ENCODE measurements at regions not wholly inside any gene's neighbourhood (a gene's known extent, or its start where the extent isn't known, plus 50 kb on each side); places are given as distances from the start of the nearest gene placed in this dataset.
"Not testable (repeated sequence)": the region's sequence is repeated elsewhere in the genome, so short reads cannot be mapped to it uniquely, and the experiment has no call there.

DNA sequence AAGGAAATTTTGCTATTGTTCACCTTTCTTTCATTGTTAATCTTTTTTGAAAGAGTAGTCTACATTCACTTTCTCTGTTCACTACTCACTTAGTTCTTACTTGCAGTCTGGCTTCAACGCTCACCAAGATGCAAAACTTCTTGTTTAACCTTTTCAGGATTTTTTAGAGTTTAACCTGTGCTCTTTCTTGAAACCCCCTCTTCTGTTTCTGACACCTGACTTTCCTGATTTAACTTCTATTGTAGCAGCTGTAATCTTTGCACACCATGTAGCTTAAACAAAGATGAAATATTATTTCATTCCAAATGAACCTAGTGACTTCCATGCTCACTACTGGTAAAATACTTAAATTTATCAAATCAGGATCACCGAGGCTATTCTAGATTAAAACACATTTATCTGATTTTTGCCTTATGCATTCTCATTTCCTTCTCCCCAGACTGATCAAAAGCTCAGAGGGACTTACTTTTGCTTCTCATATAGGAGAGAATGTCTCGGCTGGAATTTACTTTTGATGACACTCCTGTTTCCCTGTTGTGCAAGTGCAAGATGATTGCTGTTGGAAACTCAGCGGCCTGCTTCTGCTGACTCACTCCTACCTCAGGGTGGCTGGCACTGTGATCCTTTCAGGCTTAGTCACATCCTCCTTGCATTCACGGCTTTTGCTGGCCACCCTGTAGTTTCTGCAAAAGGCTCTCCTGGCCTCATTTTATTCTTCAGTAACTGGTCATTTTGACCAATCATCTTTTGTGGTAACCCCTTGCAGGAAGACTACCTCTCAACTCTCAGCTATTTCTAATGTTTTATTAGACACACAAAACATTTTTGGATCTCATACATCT, 109.3 kb upstream of the IFNE start:
- intact Hi-C loops (cut with micrococcal nuclease) = loop anchor here (1.0 kb wide), 2 partner anchors 9 to 13 kb away; no protein-coding TSS in a partner anchor

DNA sequence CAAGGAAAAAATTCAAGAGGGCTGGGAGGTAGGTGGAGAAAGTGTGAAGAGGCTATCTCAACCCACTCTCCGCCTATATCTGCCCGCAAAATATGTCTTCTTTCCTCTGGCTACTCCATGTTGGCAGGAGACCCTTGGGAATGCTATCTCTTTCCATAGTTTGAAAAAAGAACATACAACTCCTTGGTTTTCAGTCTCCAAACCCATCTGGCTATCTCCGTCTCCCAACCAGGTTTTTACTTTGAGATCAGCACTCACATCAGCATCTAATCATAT, 109.9 kb upstream of the IFNE start:
- intact Hi-C loops (cut with micrococcal nuclease) = no loop called here

DNA sequence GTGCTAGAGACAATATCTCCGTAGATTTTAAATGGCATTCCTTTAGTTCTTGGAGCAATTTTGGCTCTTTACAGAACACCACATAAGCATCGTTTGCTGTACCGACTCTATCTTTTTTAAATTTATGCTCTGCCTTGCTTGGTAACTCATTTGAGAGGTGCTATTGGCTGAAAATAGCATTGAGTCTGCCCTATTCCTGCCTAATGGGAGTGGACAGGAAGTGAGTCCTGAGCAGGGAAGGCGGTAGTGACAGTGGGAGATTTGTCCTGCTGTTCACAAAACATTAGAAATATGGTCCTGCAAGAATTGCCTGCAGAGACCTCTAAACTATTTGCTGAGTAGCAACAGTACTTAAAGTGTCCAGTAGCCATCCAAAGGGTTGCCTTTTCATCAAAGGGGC, 115.2 kb upstream of the IFNE start:
- intact Hi-C loops (cut with micrococcal nuclease) = no loop called here

DNA sequence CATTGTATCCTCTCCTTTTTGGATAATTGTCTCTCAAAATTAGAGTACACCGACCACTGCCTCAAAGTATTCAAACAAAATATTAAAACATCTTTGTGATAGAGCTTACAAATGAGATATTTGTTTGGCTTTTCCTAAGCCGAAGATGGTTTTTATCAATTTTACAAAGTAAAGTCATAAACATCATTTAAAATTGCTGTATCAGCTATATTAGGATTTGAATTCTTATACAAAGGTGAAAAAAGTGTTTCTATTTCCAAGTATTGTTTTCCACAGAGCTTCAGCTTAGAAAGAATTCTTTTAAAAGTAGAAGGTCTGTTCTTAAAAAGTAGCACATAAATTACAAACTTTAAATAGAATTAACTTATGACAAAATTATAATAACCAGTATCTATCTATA, 116.6 kb upstream of the IFNE start:
- intact Hi-C loops (cut with micrococcal nuclease) = no loop called here

DNA sequence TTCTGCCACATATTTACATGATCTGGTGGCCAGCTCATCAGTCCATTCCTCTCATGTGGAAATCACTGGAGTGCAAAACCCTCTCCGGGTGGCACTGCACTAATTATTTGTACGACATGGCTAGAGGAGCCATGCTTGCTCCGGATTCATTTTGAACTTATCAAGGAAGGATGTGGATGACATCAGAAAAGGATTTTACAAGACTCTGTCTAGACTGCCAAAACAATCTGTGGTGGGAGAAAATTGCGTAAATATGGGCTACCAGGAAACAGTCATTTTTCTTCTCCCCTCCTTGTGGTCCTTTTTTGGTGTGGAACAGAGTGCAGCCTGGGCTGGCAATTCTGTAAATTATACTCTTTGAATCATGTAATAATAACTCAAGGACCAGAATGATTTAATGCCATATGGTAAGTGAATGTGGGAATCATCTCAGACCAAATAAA, 123.4 kb upstream of the IFNE start:
- intact Hi-C loops (cut with micrococcal nuclease) = no loop called here

DNA sequence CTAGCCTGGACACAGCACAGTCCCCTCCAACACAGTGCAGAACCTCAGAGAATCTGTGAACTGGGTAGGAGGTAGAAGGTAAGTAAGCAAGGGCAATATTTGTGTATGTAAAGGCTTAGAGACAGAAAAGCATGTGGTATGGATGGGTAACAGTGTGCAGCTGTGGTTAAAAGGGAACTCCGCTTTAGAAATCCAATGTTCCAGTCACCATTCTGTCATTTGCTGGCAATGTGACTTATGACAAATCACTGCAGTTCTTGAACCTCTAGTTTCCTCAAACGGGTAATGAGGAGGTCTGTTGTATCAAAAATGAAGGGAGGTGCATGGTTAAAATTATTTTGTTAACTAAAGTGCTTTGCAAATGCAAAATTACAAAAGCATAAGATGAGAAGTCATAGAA, 125.5 kb upstream of the IFNE start:
- intact Hi-C loops (cut with micrococcal nuclease) = no loop called here

DNA sequence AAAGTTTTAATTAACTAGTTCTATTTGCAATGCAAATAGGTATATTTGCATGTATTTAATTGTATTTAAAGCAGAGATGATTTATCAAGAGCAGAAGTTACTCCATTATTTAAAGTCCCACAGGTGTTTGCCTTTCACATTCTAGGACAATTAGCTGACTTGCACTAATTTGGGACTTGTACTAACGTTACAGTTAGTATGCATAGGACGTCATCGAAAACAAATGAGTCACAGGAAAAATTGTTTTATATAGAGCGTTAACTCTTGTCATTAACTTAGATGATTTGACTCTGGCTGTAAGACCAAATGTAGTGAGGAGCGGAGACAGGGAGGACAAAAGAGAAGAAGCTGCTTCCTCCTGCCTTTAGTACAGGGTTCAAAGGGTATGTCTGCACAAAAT, 126.1 kb upstream of the IFNE start:
- intact Hi-C loops (cut with micrococcal nuclease) = no loop called here

DNA sequence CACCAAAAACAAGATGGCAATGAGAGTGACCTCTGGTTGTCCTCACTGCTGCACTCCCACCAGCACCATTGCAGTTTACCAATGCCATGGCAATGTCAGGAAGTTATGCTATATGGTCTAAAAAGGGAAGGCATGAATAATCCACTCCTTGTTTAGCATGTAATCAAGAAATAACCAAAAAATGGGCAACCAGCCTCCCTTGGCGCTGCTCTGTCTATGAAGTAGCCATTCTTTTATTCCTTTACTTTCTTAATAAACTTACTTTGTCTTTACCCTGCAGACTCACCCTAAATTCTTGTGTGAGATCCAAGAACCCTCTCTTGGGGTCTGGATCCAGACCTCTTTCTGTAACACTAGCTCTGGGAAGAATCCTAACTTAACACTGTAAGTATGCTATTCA, 127.4 kb upstream of the IFNE start:
- intact Hi-C loops (cut with micrococcal nuclease) = no loop called here

DNA sequence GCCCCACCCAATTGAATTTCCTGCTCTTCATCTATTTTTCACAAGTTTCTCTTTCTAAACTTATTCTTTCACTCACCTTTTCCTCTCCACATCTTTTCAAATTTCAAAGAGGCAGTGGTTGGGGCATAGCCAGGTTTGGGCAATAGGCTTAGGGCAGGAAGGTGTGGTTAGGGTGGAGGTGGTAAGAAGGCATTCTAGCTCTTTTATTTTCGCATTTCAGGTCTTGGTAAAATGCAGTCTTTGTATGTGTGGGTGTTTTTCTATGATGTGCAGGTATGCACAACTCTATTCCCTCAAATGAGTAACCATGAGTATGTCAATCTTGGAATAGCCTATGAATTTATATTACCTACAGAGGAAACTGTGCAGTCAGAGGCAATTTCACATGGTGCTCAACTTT, 129.8 kb upstream of the IFNE start:
- intact Hi-C loops (cut with micrococcal nuclease) = loop anchor here (1.0 kb wide), 1 partner anchor 34 kb away; no protein-coding TSS in a partner anchor

DNA sequence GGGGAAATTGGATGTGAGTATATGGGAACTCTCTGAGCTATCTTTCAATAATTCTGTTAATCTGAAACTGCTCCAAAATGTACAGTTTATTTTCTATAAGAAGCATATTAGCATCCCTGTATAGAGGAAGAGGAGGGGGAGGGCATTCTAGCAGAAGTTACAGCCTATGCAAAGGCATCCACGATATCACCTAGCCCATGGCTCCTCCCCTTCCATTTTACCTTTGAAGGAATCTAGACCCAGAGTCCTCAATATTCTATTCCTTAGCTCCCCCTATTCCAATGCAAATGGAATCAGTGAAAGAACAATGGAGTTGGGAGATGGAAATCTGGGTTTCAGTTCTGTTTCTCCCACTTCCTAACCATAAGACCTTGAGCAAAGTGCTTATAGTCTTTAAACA, 132.9 kb upstream of the IFNE start:
- intact Hi-C loops (cut with micrococcal nuclease) = no loop called here

DNA sequence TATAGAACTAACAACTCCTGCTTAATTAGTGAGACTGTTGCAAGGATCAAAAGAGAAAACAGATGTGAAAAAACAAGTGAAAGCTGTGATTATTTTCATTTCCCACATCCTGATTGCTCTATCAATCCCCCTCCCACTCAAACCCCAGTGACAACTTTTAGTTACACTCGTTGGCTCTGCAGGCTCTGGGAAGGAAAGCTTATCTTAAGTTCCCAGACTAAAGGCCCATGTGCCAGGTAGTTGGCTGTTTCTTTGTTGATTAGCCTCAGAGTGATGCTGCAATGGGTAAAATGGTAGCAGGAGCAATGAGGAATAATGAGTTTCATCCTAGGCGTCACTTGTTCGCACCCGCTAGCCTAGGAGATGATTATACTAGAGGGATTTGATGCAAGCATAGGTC, 133.3 kb upstream of the IFNE start:
- intact Hi-C loops (cut with micrococcal nuclease) = no loop called here

DNA sequence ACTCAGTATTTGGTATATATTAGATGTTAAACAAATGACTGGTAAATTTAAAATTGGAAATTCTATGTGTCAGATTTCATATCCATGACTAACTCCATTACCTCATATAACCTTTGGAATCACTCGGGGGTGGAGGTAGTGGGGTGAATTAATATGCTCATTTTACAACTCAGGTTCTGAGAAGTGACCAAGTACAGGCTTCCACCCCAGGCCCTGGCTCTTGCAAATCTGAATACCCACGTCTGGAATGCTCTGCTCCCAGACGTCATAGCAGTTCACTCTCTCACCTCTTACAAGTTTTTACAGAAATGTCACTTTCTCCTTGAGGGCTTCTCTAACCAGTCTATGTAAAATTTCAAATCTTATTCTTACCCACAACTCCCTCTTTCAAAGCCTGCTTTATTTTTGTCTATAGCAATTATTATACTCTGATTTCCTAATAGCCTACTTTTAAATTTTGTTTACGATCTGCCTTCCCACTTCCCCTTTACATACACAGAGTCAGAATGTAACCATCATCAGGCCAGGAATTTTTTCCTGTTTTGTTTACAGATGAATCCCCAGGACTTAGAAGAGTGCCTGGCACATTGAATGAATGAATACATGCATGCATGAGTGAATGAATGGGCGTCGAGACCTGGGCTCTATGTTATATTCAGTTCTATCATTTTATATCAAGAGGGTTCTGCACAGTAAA, 134.1 kb upstream of the IFNE start:
- intact Hi-C loops (cut with micrococcal nuclease) = no loop called here

DNA sequence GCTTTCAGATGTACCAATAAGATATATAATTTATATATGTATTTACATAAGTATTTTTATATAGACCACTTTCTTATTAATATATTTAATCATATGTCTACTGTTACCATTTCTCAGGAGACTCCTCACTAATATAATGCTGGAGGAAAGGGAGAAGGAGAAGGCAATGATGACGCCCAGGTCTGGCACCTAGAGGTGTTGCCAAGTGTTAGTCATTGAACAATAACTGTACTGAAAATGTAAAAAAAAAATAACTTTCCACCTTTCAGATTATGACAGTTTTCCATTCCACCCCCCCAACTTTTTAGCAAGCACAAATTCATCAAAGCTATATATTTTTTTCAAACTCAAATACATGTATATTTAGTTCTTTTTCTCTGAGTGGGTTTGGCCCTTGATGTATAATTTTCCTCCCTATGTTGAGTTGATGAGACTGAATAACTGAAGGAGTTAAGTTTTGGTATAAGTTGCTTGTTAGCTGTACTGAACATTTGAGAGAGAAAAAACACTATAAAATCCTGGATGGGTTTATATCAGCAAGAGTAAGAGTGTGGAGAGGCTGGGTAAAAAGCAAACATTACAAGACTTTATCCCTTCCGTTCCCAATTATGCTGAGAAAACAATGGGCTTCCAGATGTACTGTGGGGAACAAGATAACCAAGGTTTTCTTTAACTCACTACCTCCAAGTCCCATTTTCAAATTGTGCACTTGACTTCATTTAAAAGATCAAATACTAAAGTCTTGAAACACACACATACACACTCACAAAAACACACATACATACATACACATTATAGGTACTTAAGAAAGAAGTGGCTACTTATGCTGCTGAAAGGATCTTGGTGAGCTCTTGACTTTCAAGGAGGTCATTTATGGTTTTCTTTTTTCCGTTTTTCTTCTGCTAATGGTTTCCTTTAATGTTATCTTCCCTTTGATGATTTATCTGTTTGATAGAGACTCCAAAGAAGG, 142.8 kb upstream of the IFNE start:
- intact Hi-C loops (cut with micrococcal nuclease) = no loop called here

DNA sequence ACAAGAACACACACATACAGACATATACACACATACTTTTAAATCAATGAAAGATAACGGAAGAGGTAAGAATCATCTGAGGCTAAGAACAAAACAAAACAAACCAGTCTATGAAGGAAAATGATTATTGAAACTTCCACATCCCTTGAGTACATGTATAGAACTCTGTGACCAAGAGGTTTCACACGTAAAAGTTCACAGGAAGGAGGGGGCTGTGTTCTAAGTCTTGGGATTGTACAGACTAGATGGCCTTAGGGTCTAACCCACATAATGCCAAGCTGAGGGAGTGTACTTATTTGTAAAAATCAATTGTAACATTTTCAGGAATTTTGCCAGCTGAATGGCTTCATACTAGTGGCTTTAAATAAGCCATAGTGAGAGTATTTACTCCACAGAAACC, 144.4 kb upstream of the IFNE start:
- intact Hi-C loops (cut with micrococcal nuclease) = no loop called here

DNA sequence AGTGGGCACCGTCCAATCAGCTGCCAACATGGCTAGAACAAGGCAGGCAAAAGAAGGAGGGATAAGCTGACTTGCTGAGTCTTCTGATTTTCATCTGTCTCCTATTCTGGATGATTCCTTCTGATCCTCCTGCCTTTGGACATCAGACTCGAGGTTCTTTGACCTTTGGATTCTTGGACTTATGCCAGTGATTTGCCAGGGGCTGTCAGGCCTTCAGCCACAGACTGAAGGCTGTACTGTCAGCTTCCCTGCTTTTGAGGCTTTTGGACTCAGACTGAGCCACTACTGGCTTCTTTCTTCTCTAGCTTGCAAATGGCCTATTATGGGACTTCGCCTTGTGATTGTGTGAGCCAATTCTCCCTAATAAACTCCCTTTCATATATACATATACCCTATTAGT, 146.8 kb upstream of the IFNE start:
- intact Hi-C loops (cut with micrococcal nuclease) = not testable (repeated sequence)

DNA sequence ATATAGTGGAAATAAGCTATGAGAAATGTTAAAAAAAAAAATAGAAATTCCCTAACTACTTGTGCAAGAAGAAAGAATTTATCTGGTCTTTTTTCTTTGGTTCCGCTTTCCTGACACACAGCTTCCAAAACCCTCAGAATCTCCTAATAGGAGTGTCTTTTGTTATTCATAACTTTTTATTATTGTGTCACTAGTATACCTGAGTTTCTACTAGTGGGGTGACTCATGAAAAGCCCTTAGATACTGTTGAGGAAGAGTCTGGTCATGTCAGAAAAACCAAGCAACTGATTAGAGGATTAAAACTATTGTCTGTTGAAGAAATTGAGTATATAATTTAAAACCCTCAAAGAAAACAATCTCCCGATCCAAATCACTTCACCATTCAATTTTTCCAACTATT, 152.8 kb upstream of the IFNE start:
- intact Hi-C loops (cut with micrococcal nuclease) = loop anchor here (1.0 kb wide), 1 partner anchor 26 kb away; no protein-coding TSS in a partner anchor

DNA sequence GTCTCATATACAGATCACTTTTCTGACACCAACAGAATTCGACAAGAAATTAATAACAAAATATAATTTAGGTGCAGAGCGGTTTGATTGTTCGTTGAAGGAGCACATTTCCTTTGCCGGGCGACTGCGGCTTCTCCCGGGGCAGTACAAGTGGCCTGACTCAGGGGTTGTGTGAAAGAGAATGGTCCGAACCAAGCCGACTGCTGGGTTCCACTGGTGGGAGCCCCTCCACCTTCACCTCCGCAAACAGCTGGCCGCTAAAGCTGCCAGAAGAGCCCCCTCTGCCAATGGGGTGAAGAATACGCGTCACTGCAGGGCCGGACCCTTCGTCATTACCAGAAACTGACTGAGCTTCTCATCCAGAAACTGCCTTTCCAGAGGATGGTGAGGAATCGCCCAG, 156.0 kb upstream of the IFNE start:
- intact Hi-C loops (cut with micrococcal nuclease) = no loop called here

DNA sequence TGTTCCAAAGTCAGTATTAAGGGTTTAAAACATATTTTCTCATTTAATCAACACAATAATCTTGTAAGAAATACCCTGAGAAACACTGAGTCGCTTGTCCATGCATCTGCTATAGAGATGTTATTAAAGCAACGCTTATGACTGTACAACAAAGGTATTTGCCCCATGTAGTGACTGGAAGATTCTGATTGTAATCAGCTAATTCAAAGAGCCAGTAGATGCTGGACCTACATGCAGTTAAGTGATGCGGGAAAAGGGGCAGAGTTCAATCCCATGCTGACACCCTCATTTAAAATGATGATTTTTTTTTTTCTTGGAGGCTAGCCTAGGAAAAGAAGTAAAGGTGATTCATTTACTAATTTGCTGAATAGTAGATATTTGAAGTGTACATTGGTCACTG, 149.3 kb upstream of the MTAP start:
- intact Hi-C loops (cut with micrococcal nuclease) = no loop called here

DNA sequence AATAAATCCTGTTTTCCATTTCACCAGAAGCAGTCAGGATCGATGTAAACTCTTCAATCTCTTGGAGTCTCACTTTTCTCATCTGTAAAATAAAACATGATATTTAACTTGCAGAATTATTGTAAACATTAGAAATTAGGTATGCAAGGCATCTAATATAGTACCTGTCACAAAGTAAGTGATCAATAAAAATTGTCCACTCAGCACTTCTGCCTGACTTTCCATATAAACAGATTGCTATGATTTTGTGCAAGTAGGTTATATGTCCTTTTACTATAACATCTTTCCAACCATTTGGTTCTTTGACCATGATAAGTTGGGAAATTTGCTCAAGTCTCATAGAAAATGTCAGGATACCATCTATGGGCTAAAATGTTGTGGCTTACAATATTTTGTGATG, 148.8 kb upstream of the MTAP start:
- intact Hi-C loops (cut with micrococcal nuclease) = no loop called here

DNA sequence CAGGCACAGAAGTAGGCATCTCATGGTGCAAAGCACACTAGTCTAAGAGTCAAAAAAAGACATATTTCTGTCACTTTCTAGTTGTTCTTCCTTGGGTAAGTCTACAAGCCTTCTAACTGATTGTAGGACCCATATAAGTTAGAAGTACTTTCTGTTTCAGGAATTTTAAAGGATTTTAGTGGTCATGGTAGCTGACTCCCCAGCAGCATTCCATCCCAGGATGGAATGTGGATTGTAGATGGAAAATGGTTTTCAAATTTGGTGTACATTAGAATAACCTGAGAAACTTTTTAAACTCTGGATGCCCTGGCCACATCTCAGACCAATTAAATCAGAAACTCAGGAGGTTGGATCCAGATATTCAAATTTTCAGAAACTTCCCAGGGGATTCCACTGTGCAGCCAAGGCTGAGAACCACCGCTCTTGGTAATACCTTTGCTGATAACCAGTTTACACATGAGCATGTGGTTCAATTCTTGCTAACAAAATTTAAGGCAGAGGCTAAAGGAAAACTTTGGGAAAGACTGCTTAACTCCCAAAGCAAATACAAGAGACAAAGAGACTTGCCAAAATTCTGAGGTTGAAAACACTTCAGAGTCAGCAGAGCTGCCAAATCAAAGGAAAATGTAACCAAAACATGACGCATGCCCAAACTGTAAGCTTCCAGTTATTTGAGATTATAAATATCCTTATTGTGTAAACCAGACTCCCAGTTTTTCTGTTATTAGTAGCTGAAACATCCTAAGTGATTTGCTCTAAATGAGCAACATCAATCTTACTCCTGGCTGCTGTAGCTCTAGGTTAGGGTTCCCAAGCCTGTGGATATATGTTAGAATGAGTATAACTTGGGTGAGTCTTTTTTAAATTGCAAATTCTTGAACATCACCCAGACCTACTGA, 145.4 kb upstream of the MTAP start:
- intact Hi-C loops (cut with micrococcal nuclease) = no loop called here
